Upper lobe of left lung (tissue), 6 donors: ENCODE measurements at regions not wholly inside any gene's neighbourhood (a gene's known extent, or its start where the extent isn't known, plus 50 kb on each side); places are given as distances from the start of the nearest gene placed in this dataset.

Experiments used
- ATAC-seq, 2 donors: fragments of 200-7000 bp; cut with Tn5 transposase; one replicate each; pipeline ENCODE4 v1.9.1; 2022; ENCODE audit warnings: mild to moderate bottlenecking in 2 of 2, moderate library complexity in 2 of 2; ENCODE audit not compliant: low FRiP score in 2 of 2
- DNase-seq, 2 donors: peaks; one replicate each; pipeline ENCODE4 v3.0.0-alpha.2; 2019 to 2020
- H3K27ac ChIP-seq, 4 donors: fragments of 200-600 bp; sonication (generic); one replicate each; pipeline ENCODE4 v1.5.1; 2016 to 2019
- H3K27me3 ChIP-seq, 4 donors: fragments of 200-600 bp; sonication (generic); one replicate each; pipeline ENCODE4 v1.5.1; 2017 to 2019
- H3K36me3 ChIP-seq, 4 donors: fragments of 200-600 bp; sonication (generic); one replicate each; pipeline ENCODE4 v1.5.1; 2016 to 2019
- H3K4me1 ChIP-seq, 4 donors: fragments of 200-600 bp; sonication (generic); one replicate each; pipeline ENCODE4 v1.5.1; 2018 to 2019
- H3K4me3 ChIP-seq, 4 donors: fragments of 200-600 bp; sonication (generic); one replicate each; pipeline ENCODE4 v1.5.1; 2017 to 2019; ENCODE audit warnings: mild to moderate bottlenecking in 2 of 4, moderate library complexity in 1 of 4
- H3K9me3 ChIP-seq, 4 donors: fragments of 200-600 bp; sonication (generic); one replicate each; pipeline ENCODE4 v1.5.1; 2018 to 2019
- EP300 ChIP-seq, 4 donors: sonication (generic); formaldehyde crosslinking; IDR thresholded peaks; one replicate each; pipeline ENCODE4 v1.5.1; 2017; ENCODE audit warnings: antibody characterized with exemption in 4 of 4, control low read depth in 2 of 4
- POLR2A ChIP-seq, 4 donors: fragments of 450-650 bp; IDR thresholded peaks; one replicate each; pipeline ENCODE4 v1.5.1; 2016 to 2017; ENCODE audit warnings: antibody characterized with exemption in 4 of 4, mild to moderate bottlenecking in 2 of 4
- POLR2AphosphoS5 ChIP-seq, 2 donors: sonication (generic); formaldehyde crosslinking; IDR thresholded peaks; one replicate each; pipeline ENCODE4 v1.5.1; 2017; ENCODE audit warnings: antibody characterized with exemption in 2 of 2
- WGBS, 2 donors: methylation state at CpG; one replicate each; pipeline ENCODE4 v1.1.5; 2017 to 2018; 5-methylcytosine and 5-hydroxymethylcytosine counted together
- TF ChIP-seq, protein P1 (sequence below), 6 experiments: fragments of 450-650 bp in 4 of 6; fragments of 200-600 bp in 2 of 6; sonication (generic) in 2 of 6; IDR thresholded peaks; one replicate each; pipeline ENCODE4 v1.5.1; 2016 to 2019; ENCODE audit warnings: antibody characterized with exemption in 6 of 6
- donor health status: DM: no; HTN: no; CAD: no; lungs with moderate emphysema.
- donor health status: DM: no; HTN: yes; CAD: no; lungs with severe emphysema.

DNA sequence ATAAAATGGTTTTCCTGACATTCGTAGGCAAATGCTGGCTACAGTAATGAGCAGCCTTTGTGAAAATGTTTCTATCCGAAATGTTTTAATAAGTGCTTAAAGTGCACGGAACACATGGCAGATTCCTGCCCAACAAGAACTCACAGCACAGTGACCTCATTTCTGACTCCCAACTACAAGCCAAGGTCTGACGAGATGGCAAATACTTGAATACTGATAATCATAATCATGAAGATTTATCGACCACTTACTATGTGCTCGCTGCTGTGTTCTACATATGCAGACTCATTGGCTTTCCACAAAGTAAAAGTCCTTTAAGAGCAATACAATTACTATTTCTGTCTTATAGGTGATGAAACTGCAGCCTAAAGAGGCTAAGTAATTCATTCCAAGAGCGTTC is 238.1 kb upstream of the CDH5 start:
- TF ChIP-seq, protein P1, sequence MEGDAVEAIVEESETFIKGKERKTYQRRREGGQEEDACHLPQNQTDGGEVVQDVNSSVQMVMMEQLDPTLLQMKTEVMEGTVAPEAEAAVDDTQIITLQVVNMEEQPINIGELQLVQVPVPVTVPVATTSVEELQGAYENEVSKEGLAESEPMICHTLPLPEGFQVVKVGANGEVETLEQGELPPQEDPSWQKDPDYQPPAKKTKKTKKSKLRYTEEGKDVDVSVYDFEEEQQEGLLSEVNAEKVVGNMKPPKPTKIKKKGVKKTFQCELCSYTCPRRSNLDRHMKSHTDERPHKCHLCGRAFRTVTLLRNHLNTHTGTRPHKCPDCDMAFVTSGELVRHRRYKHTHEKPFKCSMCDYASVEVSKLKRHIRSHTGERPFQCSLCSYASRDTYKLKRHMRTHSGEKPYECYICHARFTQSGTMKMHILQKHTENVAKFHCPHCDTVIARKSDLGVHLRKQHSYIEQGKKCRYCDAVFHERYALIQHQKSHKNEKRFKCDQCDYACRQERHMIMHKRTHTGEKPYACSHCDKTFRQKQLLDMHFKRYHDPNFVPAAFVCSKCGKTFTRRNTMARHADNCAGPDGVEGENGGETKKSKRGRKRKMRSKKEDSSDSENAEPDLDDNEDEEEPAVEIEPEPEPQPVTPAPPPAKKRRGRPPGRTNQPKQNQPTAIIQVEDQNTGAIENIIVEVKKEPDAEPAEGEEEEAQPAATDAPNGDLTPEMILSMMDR (IDR thresholded peaks at IDR 0.05): no peak
- TF ChIP-seq EP300 (IDR thresholded peaks at IDR 0.05) (no peak), POLR2AphosphoS5 (IDR thresholded peaks at IDR 0.05) (no peak), POLR2A (IDR thresholded peaks at IDR 0.05) (no peak)
- Histone ChIP-seq H3K27me3 (no peaks in the 10 kb centered on the region), H3K9me3 (no peaks in the 10 kb centered on the region), H3K4me1 (peaks cover 0 to 13% (median 5%) of the 10 kb centered on the region in 4 donors), H3K36me3 (no peaks in the 10 kb centered on the region), H3K27ac (peak overlapping the region; percentile 18 to 73 (median 56)), H3K4me3 (no peak overlapping the region)
- DNase-seq: no peak
- WGBS, 2 donors: 54 to 66% methylated on average over 7 of the region's 7 CpGs
- ATAC-seq: peak in 1 of 2 donors; percentile 21

DNA sequence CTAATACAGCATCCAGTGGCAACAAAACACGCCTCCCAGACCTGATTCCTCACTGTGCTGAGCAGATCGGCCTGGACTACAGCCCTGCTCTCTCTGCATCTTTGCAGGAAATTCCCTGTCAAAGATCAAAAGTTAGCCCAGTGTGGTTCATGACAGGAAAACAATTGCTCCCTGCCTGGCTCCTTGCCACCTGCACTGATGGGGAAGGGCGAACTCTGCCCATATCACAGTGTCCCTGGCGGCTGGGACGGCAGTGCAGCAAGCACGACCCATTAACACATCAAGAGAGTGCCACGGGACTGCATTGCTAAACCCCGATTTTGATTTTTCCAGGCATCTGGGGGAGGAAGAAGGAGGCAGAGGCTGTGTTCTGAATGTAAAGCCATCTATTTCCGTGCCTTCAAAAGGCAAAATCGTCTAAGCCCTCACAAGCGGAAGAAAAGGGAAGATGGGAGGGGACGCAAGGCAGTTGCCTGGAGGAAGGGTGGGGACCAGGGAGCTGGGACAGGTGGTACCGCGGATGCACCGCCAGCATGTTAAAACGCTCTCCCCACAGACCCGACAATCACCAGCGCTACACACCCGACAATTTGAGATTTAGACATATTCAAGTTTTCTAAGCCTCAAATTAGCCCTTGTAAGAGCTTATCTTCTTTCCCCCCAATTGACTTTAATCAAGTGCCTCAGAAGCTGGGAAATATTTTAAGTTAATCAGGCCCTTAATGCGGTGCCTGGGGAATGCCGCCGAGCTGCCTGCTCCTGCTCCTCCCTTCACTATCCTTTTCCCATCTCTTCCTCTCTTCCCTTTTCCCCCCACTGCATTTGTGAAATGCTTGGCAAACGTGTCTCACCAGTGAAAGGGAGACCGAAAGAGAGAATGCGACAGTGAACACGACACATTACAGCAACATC is 238.8 kb upstream of the CDH5 start:
- ATAC-seq (peak in 1 of 2 donors; percentile 15), DNase-seq (peak in 1 of 2 donors; percentile 32)
- peak overlapping the region in 1 of 4 donors; percentile 7 for H3K4me3 ChIP-seq
- no peaks in the 10 kb centered on the region for H3K27me3 ChIP-seq
- peak overlapping the region; percentile 18 to 70 (median 56) for H3K27ac ChIP-seq
- TF ChIP-seq EP300 (IDR thresholded peaks at IDR 0.05): no peak
- TF ChIP-seq POLR2AphosphoS5 (IDR thresholded peaks at IDR 0.05): no peak
- TF ChIP-seq, protein P1 (IDR thresholded peaks at IDR 0.05): peak in 2 of 6 experiments; percentile 6 to 10
- H3K9me3 ChIP-seq: no peaks in the 10 kb centered on the region
- no peaks in the 10 kb centered on the region for H3K36me3 ChIP-seq
- H3K4me1 ChIP-seq: peaks cover 0 to 13% (median 5%) of the 10 kb centered on the region in 4 donors
- WGBS, 2 donors: 21 to 24% methylated on average over 26 of the region's 26 CpGs

DNA sequence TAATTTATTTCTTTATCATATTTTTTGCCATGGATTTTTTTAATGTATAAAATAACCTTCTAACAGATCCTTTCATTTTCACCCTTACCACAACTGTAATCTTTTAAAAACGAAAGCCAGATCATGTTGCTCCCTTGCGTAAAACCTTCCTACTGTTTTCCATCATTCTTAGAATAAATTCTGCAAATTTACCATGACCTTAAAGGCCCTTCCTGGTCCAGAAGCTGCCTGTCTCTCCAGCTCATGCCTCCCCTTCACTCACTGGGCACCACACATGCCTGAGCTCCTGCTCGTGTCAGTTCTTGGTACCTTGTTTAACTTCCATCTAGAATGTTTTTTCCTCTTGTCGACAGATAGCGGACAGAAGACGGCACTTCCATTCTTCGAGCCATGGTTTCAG is 245.0 kb upstream of the CDH5 start:
- ATAC-seq: no peak
- H3K9me3 ChIP-seq: no peaks in the 10 kb centered on the region
- DNase-seq: no peak
- H3K27ac ChIP-seq: no peak overlapping the region
- H3K36me3 ChIP-seq: no peaks in the 10 kb centered on the region
- TF ChIP-seq, protein P1 (IDR thresholded peaks at IDR 0.05): no peak
- TF ChIP-seq POLR2A (IDR thresholded peaks at IDR 0.05): no peak
- TF ChIP-seq EP300 (IDR thresholded peaks at IDR 0.05): no peak
- TF ChIP-seq POLR2AphosphoS5 (IDR thresholded peaks at IDR 0.05): no peak
- no peaks in the 10 kb centered on the region for H3K4me1 ChIP-seq
- no peaks in the 10 kb centered on the region for H3K27me3 ChIP-seq
- WGBS, 2 donors: 79 to 82% methylated on average over 7 of the region's 7 CpGs
- H3K4me3 ChIP-seq: no peak overlapping the region

DNA sequence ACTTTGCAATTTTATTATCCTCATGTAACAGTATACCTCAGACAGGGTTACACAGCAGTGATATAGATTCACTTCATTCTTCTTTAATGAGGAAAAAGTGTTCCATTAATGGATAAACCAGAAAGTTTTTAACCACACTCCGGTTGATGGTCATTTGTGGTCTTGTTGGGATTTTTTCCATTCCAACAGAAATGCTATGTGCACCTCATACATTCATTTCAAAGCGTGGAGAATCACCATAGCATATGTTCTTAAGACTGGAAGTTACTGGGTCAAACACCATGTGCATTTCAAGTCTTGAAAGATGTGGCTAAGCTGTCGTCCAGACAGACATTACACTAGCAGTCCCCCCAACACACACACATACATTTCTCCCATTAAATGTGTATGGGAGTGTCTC is 245.8 kb upstream of the CDH5 start:
- H3K36me3 ChIP-seq: no peaks in the 10 kb centered on the region
- no peak overlapping the region for H3K4me3 ChIP-seq
- no peaks in the 10 kb centered on the region for H3K4me1 ChIP-seq
- TF ChIP-seq POLR2A (IDR thresholded peaks at IDR 0.05): no peak
- TF ChIP-seq, protein P1 (IDR thresholded peaks at IDR 0.05): no peak
- TF ChIP-seq POLR2AphosphoS5 (IDR thresholded peaks at IDR 0.05): no peak
- no peak for TF ChIP-seq EP300 (IDR thresholded peaks at IDR 0.05)
- H3K27me3 ChIP-seq: no peaks in the 10 kb centered on the region
- 75 to 78% methylated on average over 3 of the region's 3 CpGs for WGBS, 2 donors
- ATAC-seq (no peak), DNase-seq (no peak)
- H3K27ac ChIP-seq: no peak overlapping the region
- no peaks in the 10 kb centered on the region for H3K9me3 ChIP-seq
